8988T (cell line): ENCODE measurements at regions not wholly inside any gene's neighbourhood (a gene's known extent, or its start where the extent isn't known, plus 50 kb on each side); places are given as distances from the start of the nearest gene placed in this dataset.
"Not testable (repeated sequence)": the region's sequence is repeated elsewhere in the genome, so short reads cannot be mapped to it uniquely, and the experiment has no call there.

Source experiments
- DNase-seq: peaks from one replicate; pipeline ENCODE4 v3.0.0; 2011

DNA sequence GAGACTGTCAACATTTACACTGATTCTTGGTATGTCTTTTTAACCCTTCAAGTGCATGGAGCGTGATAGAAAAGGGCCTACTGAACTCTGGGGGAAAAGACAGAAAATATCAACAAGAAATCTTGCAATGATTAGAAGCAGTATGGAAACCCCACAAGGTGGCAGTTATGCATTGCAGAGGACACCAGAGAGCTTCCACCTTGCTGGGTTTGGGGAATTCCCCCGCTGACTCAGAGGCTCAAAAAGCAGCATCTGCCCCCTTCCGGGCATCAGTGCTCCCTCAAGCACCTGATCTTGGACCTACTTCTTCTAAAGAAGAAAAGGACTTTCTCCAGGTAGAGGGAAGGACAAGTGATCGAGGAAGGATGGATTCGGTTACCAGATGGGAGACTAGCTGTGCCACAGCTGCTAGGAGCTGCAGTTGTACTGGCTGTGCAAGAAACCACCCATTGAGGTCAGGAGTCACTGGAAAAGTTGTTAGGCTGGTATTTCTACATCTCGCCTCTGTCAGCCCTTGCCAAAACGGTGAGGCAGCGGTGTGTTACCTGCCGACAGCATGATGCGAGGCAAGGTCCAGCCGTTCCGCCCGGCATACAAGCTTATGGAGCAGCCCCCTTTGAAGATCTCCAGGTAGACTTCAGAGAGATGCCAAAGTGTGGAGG, 102.8 kb upstream of the OSBPL11 start:
- not testable (repeated sequence) for DNase-seq

DNA sequence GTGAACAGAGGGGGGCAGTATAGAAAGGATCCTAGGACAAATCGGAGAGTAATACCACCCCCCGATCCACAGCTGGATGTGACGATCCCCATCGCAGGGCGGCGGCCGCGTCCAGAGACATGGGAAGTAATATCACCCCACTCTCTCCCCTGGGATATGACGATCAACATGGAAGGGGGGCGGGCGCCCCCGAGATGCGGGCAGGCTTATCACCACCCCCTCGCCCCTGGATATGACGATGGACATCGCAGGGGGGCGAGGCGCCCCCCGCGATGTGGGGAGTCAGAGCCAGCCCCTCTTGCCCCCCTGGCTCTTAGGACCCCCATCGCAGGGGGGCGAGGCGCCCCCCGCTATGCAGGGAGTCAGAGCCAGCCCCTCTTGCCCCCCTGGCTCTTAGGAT, 120.4 kb upstream of the OSBPL11 start:
- DNase-seq: no peak

DNA sequence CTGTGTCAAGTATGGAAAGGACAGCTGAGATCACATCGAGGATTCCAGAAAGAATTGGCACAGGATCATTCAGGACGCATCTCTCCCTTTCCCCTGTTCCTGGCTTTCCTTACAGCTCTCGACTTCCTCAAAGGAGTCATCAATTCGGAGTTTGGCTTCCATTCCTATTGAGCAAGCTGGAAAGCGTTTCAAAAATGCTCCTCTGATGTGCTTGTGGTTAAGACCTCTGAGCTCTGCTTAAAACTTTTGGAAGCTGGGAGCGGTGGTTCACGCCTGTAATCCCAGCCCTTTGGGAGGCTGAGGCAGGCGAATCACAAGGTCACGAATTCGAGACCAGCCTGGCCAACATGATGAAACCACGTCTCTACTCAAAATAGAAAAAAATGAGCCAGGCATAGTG, 136.9 kb upstream of the OSBPL11 start:
- DNase-seq: not testable (repeated sequence)

DNA sequence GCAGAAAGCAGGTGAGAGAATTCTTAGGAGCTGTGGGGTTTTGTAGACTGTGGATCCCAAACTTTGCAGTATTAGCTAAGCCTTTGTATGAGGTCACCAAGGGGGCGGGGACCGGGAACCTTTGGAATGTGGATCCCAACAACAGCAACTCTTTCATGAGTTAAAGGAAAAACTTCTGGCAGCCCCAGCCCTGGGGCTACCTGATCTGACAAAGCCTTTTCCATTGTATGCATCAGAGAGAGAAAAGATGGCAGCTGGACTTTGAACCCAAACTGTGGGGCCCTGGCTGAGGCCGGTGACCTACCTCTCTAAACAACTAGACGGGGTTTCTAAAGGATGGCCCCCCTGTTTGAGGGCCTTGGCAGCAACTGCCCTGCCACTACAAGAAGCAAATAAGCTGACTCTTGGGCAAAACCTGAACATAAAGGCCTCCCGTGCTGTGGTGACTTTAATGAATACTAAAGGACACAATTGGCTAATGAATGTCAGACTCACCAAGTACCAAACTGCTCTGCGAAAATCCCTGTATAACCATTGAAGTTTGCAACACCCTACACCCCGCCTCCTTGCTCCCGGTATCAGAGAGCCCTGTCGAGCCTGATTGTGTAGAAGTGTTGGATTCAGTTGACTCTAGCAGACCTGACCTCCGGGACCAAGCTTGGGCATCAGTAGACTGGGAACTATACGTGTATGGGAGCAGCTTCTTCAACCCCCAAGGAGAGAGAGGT, 146.9 kb upstream of the OSBPL11 start:
- DNase-seq: not testable (repeated sequence)

DNA sequence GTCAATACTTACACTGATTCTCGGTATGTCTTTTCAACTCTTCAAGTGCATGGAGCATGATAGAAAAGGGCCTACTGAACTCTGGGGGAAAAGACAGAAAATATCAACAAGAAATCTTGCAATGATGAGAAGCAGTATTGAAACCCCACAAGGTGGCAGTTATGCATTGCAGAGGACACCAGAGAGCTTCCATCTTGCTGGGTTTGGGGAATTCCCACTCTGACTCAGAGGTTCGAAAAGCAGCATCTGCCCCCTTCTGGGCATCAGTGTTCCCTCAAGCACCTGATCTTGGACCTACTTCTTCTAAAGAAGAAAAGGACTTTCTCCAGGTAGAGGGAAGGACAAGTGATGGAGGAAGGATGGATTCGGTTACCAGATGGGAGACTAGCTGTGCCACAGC, 147.5 kb upstream of the OSBPL11 start:
- peak; percentile 39 for DNase-seq

DNA sequence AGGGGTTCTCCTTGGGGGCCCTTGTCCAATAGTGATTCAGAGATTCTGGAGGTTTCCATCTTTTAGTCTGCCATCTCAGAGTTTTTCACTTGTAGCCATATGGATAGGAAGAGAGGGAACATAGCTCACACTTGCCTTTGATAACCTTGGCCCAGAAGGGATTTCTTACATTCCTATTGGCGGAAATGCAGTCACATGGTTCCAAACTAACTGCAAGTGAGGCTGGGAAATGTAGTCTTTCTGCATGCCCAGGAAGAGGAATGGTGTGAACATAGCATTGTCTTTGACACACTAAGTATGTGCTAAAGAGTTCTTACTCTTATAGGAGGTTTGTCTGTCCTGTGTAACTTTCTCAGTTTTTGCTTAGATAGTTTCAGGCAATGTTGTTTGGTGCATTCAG, 161.8 kb upstream of the OSBPL11 start:
- DNase-seq: not testable (repeated sequence)

DNA sequence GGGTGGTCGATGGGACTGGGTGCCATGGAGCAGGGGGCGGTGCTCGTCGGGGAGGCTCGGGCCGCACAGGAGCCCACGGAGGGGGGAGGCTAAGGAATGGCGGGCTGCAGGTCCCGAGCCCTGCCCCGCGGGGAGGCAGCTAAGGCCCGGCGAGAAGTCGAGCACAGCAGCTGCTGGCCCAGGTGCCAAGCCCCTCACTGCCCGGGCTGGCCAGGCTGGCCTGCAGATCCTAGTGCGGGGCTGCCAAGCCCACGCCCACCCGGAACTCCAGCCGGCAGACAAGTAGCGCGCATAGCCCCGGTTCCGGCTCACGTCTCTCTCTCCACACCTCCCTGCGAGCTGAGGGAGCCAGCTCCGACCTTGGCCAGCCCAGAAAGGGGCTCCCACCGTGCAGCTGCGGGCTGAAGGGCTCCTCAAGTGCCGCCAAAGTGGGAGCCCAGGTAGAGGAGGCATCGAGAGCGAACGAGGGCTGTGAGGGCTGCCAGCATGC, 163.4 kb upstream of the OSBPL11 start:
- DNase-seq: not testable (repeated sequence)

DNA sequence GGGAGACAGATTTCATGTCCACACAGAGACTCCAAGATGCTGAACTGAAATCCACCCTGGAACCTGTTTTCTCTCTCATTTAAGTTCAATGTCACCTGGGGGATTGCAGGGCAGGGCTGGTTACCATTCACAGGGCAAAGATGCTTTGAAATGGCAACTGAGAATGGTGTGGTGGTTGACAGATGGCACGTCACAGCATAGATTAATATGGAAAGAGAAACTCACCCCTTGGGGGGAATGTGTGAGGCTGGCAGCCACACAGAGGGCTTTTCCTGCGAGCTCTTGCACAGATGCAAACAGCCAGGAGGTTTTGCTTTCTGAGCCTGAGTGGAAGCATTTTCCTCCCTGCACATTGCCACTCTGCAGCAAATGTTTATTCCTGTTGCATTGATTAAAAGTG, 167.3 kb upstream of the OSBPL11 start:
- DNase-seq: not testable (repeated sequence)

DNA sequence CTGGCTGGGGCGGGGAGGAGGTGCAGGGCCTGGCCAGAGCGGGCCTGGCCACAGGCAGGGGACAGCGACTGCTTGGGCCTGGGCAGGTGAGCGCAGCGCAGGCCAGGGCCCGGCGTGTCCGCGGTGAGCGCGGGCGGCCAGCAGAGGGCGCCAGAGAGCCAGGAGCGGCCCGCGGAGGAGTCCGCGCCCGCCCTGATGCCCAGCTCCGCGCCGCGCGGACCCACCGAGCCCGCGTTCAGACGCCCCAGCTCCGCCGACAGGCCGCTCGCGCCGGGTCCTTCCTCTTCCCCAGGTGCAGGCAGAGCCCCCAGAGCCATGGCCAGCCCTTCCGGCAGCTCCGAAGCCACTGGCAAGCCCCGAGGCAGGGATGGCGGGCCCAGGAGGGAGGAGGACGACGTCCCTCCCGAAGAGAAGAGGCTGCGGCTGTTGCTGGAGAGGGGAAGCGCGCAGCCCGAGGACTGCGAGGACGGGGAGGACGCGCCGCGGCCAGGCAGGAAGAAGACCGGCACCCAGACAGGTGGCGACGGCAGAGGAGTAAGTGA, 171.1 kb upstream of the OSBPL11 start:
- DNase-seq: peak; percentile 53

DNA sequence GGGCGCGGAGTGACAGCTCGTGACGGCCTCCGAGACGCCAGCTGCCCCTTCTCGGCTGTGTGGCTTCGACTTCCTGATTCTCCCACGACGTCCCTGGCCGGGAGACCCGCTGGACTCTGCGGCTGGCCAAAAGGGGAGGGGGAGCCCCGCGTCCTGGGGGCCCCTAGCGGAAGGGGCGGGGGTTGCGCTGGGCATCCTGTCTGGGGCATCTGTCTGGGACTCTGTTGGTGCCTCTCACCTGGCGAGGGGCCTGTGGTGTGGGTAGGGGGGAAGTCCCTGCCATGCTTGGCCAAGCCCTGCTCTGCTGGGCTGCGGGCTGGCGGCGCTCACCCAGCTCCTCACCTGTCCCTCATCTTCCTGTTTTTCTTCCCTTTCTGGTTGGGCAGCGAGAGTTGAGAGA, 171.6 kb upstream of the OSBPL11 start:
- DNase-seq: not testable (repeated sequence)

DNA sequence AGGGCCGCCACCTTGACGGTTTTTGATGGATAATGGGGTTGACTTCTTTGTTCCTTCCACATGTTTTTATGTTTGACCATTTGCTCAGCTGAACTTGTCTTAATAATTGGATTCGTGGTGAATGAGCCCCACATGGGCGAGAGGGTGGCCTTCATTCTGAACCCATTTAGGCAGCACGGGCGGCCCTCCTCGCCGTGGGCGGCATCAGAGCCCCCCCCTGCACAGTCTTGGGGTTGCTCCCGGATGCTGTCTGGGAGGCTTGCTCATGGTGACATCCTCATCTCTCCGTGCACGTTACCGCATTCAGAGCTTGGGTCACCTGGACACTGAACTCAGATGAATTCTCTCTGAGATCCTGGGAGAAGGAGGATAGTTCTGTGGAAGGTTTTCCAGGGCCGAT, 172.3 kb upstream of the OSBPL11 start:
- DNase-seq: no peak

DNA sequence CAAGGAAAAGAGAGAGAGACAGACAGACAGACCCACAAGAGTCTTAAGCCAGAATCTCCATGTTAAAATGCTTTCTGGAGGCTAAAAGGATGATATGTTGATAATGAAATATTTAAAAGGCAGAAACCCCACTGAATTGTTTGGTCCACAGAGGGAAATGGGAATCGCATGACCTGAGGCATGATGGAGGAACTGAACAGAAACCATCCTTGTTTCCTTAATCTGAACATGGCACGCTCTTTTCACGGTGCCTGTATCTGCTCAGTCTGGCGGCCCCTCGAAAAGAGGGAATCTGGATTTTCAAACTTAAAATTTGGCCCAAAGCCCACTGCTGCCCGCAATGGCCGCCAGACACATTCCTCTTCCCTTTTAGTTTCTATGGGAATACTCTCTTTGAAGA, 173.5 kb upstream of the OSBPL11 start:
- not testable (repeated sequence) for DNase-seq

DNA sequence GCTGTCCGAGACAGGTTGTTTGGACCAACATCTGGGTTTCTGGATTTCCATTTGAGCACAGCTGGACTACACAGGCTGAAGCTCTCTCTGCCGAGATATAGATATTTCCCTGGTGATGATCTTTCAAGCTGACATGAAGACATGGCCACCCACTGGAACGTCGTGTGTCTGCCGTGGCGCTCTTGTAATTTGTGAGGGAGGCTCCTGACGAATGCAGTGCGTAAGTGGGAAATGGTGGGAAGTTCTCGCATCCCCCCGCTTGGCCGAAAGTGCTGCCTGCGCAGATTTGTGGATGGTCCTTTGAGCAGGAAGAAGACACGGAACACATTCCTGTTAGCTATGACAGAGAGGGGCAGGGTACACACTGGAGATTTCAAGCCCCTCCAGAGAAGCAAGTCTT, 176.2 kb upstream of the OSBPL11 start:
- not testable (repeated sequence) for DNase-seq

DNA sequence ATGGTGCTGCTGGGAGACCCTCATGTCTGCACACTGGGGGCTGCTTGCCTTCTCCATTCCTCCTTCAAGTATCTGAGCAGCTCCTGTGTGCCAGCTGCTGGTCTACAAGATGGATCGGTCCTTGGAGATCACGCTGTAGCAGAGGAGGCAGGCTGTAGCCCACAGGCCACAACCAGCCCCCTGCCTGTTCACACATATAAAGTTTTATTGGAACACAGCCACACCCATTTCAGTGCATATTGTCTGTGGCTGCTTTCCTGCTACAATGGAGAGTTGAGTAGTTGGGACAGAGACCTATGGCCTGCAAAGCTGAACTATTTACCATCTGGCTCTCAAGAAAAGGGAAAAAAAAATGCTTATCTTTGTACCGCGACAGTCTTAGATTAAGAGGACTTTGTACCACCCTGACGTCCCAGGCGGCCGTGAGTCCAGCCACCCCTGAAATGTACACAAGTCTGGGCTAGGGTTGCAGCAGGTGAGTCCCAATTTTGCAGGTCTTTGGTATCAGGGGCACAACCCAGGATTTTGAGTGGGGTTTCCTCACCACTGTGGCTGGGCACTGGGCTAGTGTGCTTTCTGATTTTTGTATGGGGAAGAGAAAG, 179.2 kb upstream of the OSBPL11 start:
- not testable (repeated sequence) for DNase-seq

DNA sequence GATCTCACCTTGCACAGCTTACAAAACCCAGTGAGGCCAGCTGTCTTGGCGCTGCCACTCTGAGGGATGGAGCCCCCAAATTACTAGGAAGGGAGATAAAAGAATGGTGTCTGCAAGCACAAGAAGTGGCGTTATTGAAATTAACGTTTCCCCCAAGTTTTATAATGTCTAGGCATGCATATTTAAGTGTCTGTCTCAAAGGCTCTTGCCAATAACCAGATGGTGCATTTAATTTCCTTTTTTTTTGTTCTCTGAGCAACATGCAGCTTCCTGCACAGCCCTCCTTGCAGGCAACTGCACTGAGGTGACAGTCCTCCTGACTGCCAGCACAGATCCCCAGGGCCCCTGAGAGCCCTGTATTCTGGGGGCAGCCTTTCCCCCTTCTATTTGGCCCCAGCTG, 179.8 kb upstream of the OSBPL11 start:
- not testable (repeated sequence) for DNase-seq

DNA sequence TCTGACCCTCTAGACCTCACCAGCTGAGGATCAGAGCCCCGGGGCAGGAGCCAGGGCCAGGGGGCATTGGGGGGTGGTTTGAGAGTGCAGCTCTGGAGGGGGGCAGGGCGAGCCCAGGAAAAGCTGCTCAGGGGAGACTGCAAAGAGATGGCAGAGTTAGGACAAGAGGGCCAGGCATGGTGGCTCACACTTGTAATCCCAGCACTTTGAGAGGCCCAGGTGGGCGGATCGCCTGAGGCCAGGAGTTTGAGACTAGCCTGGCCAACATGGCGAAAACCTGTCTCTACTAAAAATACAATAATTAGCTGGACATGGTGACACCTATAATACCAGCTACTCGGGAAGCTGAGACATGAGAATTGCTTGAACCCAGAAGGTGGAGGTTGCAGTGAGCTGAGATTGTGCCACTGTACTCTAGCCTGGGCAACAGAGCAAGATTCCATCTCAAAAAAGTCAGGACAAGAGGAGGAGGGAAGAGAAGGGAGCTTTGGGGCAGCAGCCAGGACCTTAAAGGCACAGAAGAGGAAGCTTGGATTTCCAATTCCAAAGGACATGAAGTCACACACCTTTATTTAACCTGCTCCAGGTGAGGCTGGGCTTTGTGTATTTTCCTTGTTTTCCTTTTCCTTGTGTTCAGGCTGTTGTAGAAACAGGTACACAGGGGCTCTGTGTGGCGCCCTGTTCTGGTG, 180.5 kb upstream of the OSBPL11 start:
- not testable (repeated sequence) for DNase-seq

DNA sequence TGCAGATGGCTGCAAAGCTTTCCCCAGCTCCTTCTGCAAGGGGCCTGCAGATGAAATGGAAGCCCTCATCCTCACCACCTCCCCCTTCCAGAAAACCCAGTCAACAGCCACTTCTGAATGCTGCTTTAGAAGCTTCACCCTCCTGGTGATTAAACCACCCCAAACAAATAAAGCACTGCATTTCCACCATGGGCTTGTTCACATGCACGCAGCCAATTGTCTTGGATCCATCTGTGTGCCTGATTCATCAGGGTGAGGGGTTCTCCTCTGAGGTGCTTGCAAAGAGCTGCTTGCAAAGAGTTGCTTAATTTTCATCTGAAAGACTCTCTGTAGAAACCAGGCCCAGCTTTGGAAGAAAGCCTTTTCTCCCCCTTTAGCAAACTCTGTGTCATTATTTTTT, 184.0 kb upstream of the OSBPL11 start:
- not testable (repeated sequence) for DNase-seq

DNA sequence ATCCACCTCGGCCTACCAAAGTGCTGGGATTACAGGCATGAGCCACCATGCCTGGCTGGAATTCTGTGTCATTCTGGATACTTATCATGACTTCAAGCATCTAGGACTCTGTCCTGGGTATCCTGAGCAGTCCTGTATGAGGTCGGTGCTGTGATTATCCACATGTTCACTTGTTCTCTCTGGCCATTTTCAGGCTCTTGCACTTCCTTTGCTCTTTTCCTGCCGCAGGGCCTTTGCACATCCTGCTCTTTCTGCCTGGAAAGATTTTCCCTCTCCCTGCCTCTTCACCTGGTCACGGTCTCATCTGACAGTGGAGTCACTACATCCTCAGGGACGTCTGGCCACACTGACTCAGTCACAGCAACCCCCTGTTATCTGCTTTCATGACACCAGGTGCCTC, 184.6 kb upstream of the OSBPL11 start:
- DNase-seq: not testable (repeated sequence)

DNA sequence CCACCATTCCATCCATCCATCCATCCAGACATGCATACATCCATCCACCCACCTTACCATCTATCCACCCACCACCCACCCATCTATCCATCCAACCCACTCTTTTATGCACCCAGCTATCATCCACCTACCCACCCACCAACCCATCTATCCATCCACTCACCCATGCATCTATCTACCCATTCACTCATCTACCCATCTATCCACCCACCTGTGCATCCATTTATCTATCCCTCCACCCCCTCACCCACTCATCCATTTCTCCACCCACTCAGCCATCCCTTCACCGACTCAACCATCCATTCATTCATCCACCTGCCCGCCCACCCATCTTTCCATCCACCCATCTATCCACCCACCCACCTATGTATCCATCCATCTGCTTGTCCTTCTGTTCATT, 186.4 kb upstream of the OSBPL11 start:
- not testable (repeated sequence) for DNase-seq

DNA sequence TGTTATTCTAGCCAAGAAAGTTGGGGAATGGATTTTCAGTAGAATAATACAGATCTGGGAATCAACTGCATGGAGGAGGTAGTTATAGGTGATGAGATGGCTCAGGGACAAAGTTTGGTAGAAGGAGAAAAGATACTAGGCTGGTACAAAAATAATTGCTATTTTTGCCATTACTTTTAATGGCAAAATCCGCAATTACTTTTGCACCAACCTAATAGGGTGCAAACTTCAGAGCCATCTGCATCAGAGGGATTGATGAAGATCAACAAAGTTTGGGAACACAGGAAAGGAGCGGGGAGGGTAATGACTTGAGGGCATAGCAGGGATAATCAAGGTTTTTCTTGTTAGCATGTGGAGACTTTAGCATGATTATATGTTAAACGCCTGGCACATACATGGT, 178.7 kb upstream of the ROPN1B start:
- DNase-seq: not testable (repeated sequence)

DNA sequence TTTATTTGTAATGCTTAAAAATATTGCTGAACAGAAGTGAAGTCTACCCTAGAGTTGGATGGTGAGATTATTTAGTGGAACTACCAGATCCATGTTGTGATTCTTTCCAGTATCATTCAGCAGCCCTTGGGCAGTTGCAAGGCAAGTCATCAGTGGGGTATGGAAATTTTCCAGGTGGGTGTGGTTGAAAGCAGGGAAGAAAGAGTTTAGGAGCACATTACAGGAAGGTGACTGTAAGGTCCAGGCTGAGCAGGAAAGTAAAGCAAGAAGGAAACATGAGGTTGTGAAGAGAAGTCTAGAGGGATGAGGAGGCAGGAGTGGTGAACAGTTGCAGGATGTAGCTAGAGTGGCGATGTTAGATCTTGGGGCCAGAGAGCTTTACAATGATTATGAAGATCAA, 178.0 kb upstream of the ROPN1B start:
- not testable (repeated sequence) for DNase-seq

DNA sequence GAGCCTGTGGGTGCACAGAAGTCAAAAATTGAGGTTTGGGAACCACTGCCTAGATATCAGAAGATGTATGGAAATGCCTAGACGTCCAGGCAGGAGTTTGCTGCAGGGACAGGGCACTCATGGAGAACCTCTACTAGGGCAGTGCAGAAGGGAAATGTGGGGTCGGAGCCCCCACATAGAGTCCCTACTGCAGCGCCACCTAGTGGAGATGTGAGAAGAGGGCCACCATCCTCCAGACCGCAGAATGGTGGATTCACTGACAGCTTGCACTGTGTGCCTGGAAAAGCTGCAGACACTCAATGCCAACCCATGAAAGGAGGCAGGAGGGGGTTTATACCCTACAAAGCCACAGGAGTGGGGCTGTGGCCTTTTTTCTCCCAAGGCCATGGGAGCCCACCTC, 159.0 kb upstream of the ROPN1B start:
- DNase-seq: not testable (repeated sequence)

DNA sequence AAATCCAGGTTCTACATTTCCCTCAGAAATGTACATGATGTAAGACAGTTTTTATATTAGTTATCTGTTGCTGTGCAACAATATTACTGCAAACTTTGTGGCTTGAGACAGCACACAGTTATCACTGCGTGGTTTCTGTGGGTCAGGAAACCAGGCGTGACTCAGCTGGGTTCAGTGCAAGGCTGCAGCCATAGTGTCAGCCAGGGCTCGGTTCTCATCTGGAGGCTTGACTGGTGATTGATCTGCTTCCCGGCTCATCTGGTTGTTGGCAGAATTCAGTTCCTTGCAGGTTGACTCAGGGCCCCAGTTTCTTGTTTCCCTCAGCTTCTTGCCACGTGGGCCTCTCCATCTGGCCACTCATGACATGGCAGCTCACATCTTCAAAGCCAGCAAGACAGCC, 146.8 kb upstream of the ROPN1B start:
- not testable (repeated sequence) for DNase-seq
